CD4-positive, alpha-beta memory T cell (primary cell): ENCODE measurements at regions not wholly inside any gene's neighbourhood (a gene's known extent, or its start where the extent isn't known, plus 50 kb on each side); places are given as distances from the start of the nearest gene placed in this dataset.

ENCODE experiments used
- CTCF ChIA-PET: fragments of 350-600 bp; sonication (Branson Sonifier 250); formaldehyde crosslinking; loops from one replicate; lab custom pipeline; 2021; ENCODE audit warnings: inconsistent platforms; ENCODE audit not compliant: partially characterized antibody; lab: Charles Lee
- POLR2A ChIA-PET: fragments of 350-600 bp; sonication (Branson Sonifier 250); formaldehyde crosslinking; loops from one replicate; lab custom pipeline; 2021; ENCODE audit not compliant: partially characterized antibody; lab: Charles Lee
- DNase-seq, 5 donors: peaks; one replicate each; pipeline versions ENCODE4 v3.0.0 to v3.0.0-alpha.2; 2020 to 2022; ENCODE audit warnings: mixed read lengths in 1 of 5
- H3K27ac ChIP-seq: one replicate; pipeline ENCODE4 v1.7.0; 2013; ENCODE audit warnings: low read depth, low read length
- H3K27me3 ChIP-seq: 2 replicates; pipeline ENCODE4 v1.7.0; 2013; ENCODE audit warnings: mild to moderate bottlenecking, low read length, moderate library complexity; ENCODE audit not compliant: insufficient read depth
- H3K36me3 ChIP-seq: 2 replicates; pipeline ENCODE4 v1.7.0; 2013; ENCODE audit warnings: mild to moderate bottlenecking, low read length, moderate library complexity; ENCODE audit not compliant: insufficient read depth
- H3K4me1 ChIP-seq: 2 replicates; pipeline ENCODE4 v1.7.0; 2013; ENCODE audit warnings: mild to moderate bottlenecking, low read length, moderate library complexity; ENCODE audit not compliant: insufficient read depth
- H3K4me3 ChIP-seq, 2 donors: one replicate each; pipeline ENCODE4 v1.7.0; 2013; ENCODE audit warnings: low read length in 2 of 2, mild to moderate bottlenecking in 1 of 2
- H3K9me3 ChIP-seq, 2 donors: one replicate each; pipeline ENCODE4 v1.7.0; 2013; ENCODE audit warnings: low read length in 2 of 2, control low read depth in 1 of 2; ENCODE audit not compliant: control insufficient read depth in 1 of 2
- H3K27ac Mint-ChIP-seq, 7 donors: one replicate each; pipeline ENCODE4 v1.8.0; 2020 to 2021; ENCODE audit warnings: mixed read lengths in 7 of 7, mild to moderate bottlenecking in 6 of 7, inconsistent platforms in 3 of 7, moderate library complexity in 3 of 7
- H3K27me3 Mint-ChIP-seq, 2 donors: one replicate each; pipeline ENCODE4 v1.8.0; 2020 to 2021; ENCODE audit warnings: mixed read lengths in 2 of 2
- H3K36me3 Mint-ChIP-seq, 2 donors: one replicate each; pipeline ENCODE4 v1.8.0; 2020 to 2021; ENCODE audit warnings: mixed read lengths in 2 of 2, inconsistent platforms in 1 of 2, mild to moderate bottlenecking in 1 of 2
- H3K4me1 Mint-ChIP-seq, 4 donors: one replicate each; pipeline ENCODE4 v1.8.0; 2020 to 2021; ENCODE audit warnings: mixed read lengths in 4 of 4, mild to moderate bottlenecking in 1 of 4
- H3K4me3 Mint-ChIP-seq, 8 donors: one replicate each; pipeline ENCODE4 v1.8.0; 2020 to 2021; ENCODE audit warnings: mixed read lengths in 8 of 8, mild to moderate bottlenecking in 7 of 8, moderate library complexity in 6 of 8, inconsistent platforms in 3 of 8
- H3K9me3 Mint-ChIP-seq, 8 donors: one replicate each; pipeline ENCODE4 v1.8.0; 2020 to 2021; ENCODE audit warnings: mixed read lengths in 8 of 8, mild to moderate bottlenecking in 5 of 8, inconsistent platforms in 3 of 8, moderate library complexity in 1 of 8
- intact Hi-C: fragments of 100-400 bp; cut with micrococcal nuclease; formaldehyde crosslinking; loops from one replicate; pipeline ENCODE4 v1.15.1; 2023

GRCh38 chr15:93239591-93239990, 150.6 kb upstream of the RGMA start:
- H3K4me1 ChIP-seq = peaks cover 7% of the 10 kb centered on the region
- Mint-ChIP-seq H3K4me1 (peaks cover 5 to 16% (median 9%) of the 10 kb centered on the region in 4 donors), H3K27me3 (peaks cover 7 to 25% of the 10 kb centered on the region in 2 donors), H3K36me3 (peaks cover 0 to 1% of the 10 kb centered on the region in 2 donors), H3K27ac (no peak overlapping the region), H3K4me3 (no peak overlapping the region), H3K9me3 (peaks cover 0 to 5% (median under 1%) of the 10 kb centered on the region in 8 donors)
- intact Hi-C loops = no loop called here
- no peak overlapping the region for H3K27ac ChIP-seq
- ChIA-PET CTCF (no interaction called here), POLR2A (no interaction called here)
- no peak overlapping the region for H3K4me3 ChIP-seq
- no peaks in the 10 kb centered on the region for H3K36me3 ChIP-seq
- no peaks in the 10 kb centered on the region for H3K27me3 ChIP-seq
- no peak for DNase-seq
- no peaks in the 10 kb centered on the region for H3K9me3 ChIP-seq

DNA sequence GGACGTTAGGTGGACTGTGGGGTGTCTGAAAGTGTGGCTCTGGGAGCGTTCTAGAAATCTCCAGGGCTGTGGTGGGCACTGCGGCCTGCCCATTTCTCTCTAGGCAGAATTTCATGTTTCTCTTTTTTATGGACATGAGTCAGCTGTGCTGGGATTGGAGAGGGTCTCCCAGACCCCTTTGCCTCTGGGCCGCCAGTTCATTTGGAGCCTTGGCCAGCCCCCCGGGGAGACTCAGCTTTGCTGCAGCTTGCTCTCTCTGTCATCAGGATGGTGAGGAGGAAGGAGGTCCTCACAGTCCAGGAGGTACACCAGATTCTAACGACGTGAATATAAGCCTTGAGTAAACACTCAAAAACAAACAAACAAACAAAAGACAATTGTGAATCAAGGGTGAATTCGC, 149.6 kb upstream of the RGMA start:
- peaks cover 0 to 5% (median under 1%) of the 10 kb centered on the region in 8 donors for H3K9me3 Mint-ChIP-seq
- no peak overlapping the region for H3K4me3 Mint-ChIP-seq
- no peak overlapping the region for H3K27ac Mint-ChIP-seq
- no peak overlapping the region for H3K27ac ChIP-seq
- no peak for DNase-seq
- H3K4me1 Mint-ChIP-seq = peaks cover 5 to 16% (median 9%) of the 10 kb centered on the region in 4 donors
- ChIA-PET CTCF (no interaction called here), POLR2A (no interaction called here)
- no peaks in the 10 kb centered on the region for H3K27me3 ChIP-seq
- no peaks in the 10 kb centered on the region for H3K36me3 ChIP-seq
- peaks cover 0 to 1% of the 10 kb centered on the region in 2 donors for H3K36me3 Mint-ChIP-seq
- H3K27me3 Mint-ChIP-seq = peaks cover 7 to 27% of the 10 kb centered on the region in 2 donors
- no peaks in the 10 kb centered on the region for H3K9me3 ChIP-seq
- no peak overlapping the region for H3K4me3 ChIP-seq
- intact Hi-C loops = no loop called here
- peaks cover 7% of the 10 kb centered on the region for H3K4me1 ChIP-seq

DNA sequence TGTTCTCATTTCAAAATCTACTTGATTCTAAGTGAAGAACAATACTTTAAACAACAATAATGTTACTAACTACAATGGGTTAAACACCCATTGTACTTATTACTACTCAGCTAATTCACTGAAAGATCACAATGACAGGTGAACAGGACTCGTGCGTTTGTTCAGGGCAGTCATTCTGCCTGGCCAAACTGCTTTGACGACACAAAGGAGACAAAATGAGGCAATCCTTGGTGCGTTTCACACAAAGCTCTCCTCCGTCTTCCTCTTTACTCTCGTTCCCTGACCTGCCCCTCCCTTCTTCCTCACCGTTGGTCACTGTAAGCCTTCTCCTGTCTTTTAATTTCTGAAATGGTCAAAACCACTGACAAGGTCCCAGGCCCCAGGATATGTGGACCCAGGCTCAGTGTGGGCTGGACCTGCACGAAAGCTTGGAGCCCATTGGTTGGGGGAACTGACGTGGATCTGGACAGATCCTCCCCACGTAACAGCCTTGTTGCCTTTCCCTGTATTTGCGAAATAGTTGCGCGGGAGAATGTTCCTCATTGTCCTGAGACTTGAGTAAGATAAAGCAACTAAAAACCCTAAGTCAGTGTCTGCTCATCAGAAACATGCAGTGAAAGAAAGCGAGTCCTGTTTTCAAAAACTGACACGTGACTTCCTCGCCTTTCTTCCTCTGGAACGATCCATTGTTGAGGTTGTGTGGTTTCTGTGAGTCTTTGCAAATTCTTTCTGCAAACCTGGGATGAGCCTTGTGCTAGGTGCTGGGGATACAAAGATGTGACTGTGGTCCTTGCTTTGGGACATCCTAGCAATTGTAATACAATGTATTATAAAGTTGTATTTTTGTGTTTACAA, 147.1 kb upstream of the RGMA start:
- Mint-ChIP-seq H3K27me3 (peaks cover 9 to 39% of the 10 kb centered on the region in 2 donors), H3K4me1 (peaks cover 5 to 21% (median 9%) of the 10 kb centered on the region in 4 donors), H3K9me3 (peaks cover 0 to 5% (median under 1%) of the 10 kb centered on the region in 8 donors), H3K27ac (peak overlapping the region in 1 of 7 donors; percentile 38), H3K36me3 (peaks cover 0 to 1% of the 10 kb centered on the region in 2 donors), H3K4me3 (peak overlapping the region; percentile 38 to 80 (median 70))
- CTCF ChIA-PET = no interaction called here
- DNase-seq = no peak
- no peak overlapping the region for H3K27ac ChIP-seq
- no peaks in the 10 kb centered on the region for H3K36me3 ChIP-seq
- H3K4me3 ChIP-seq = peak overlapping the region in 1 of 2 donors; percentile 27
- intact Hi-C loops = no loop called here
- H3K9me3 ChIP-seq = no peaks in the 10 kb centered on the region
- POLR2A ChIA-PET = no interaction called here
- no peaks in the 10 kb centered on the region for H3K27me3 ChIP-seq
- peaks cover 16% of the 10 kb centered on the region for H3K4me1 ChIP-seq

DNA sequence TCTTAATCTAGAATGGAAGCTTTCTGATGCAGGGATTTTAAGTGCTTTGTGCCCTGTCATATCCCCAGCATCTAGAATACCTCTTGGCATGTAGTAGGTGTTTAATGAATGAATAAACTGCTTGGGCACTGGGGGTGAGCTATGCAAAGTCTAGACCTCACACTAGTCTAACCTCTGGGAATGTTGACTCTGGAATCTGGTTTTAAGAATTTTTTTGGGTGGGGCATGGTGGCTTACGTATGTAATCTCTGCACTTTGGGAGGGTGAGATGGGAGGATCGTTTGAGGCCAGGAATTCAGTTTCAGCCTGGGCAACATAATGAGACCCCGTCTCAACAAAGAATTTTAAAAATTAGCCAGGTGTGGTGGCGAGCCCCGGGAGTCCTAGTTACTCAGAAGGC, 146.3 kb upstream of the RGMA start:
- CTCF ChIA-PET = no interaction called here
- H3K9me3 ChIP-seq = no peaks in the 10 kb centered on the region
- POLR2A ChIA-PET = no interaction called here
- no peaks in the 10 kb centered on the region for H3K27me3 ChIP-seq
- no peaks in the 10 kb centered on the region for H3K36me3 ChIP-seq
- Mint-ChIP-seq H3K27ac (no peak overlapping the region), H3K4me1 (peaks cover 5 to 21% (median 9%) of the 10 kb centered on the region in 4 donors), H3K9me3 (peaks cover 0 to 5% (median 2%) of the 10 kb centered on the region in 8 donors), H3K36me3 (peaks cover 0 to 1% of the 10 kb centered on the region in 2 donors), H3K4me3 (peak overlapping the region in 1 of 8 donors; percentile 40), H3K27me3 (peaks cover 7 to 42% of the 10 kb centered on the region in 2 donors)
- no peak overlapping the region for H3K4me3 ChIP-seq
- no peak overlapping the region for H3K27ac ChIP-seq
- H3K4me1 ChIP-seq = peaks cover 16% of the 10 kb centered on the region
- DNase-seq = no peak
- intact Hi-C loops = no loop called here

DNA sequence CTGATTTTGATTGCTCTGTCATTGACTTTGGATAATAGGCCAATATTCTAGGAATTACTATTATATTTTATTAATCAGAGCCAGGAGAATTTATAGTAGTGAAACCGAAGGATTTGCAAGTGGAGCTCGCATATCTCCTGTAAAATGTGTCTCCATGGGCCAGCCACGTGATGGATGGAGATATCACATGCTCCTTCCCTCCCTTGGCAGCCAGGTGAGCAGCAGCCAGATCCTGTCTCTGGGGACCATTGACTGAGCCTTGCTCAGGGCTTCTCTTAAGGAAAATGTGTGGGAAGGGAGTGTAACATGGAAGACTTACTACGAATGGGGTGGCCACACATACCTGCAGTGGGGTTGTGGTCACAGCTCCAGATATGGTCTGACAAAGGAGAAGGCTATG, 144.7 kb upstream of the RGMA start:
- CTCF ChIA-PET = no interaction called here
- H3K27ac ChIP-seq = no peak overlapping the region
- H3K9me3 ChIP-seq = no peaks in the 10 kb centered on the region
- H3K4me1 ChIP-seq = peaks cover 16% of the 10 kb centered on the region
- POLR2A ChIA-PET = no interaction called here
- peaks cover 5 to 21% (median 9%) of the 10 kb centered on the region in 4 donors for H3K4me1 Mint-ChIP-seq
- H3K27me3 ChIP-seq = no peaks in the 10 kb centered on the region
- H3K36me3 Mint-ChIP-seq = peaks cover 0 to 1% of the 10 kb centered on the region in 2 donors
- H3K36me3 ChIP-seq = no peaks in the 10 kb centered on the region
- H3K27ac Mint-ChIP-seq = no peak overlapping the region
- intact Hi-C loops = no loop called here
- H3K27me3 Mint-ChIP-seq = peaks cover 9 to 44% of the 10 kb centered on the region in 2 donors
- no peak for DNase-seq
- H3K9me3 Mint-ChIP-seq = peaks cover 0 to 5% (median 2%) of the 10 kb centered on the region in 8 donors
- no peak overlapping the region for H3K4me3 Mint-ChIP-seq
- H3K4me3 ChIP-seq = no peak overlapping the region

DNA sequence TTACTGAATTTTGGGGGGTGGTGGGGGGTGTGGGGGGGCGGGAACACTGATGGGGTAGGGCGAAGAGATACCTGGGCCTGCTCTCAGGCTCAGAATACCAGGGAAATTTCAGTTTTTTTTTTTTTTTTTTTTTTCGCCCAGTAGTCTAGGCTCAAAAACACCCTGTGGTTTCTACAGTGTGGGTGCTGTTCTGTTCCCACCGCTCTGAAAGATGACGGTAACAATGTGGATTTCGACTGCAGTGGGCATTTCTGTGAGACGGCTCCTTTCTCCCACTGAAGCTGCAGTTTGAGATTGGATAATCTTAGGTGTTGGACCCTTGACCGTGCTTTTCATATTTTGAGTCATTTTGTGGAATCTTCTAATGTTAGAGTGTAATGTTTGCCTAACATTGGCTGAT, 143.8 kb upstream of the RGMA start:
- no peaks in the 10 kb centered on the region for H3K27me3 ChIP-seq
- no peaks in the 10 kb centered on the region for H3K36me3 Mint-ChIP-seq
- H3K27me3 Mint-ChIP-seq = peaks cover 8 to 41% of the 10 kb centered on the region in 2 donors
- intact Hi-C loops = no loop called here
- peaks cover 16% of the 10 kb centered on the region for H3K4me1 ChIP-seq
- H3K4me3 Mint-ChIP-seq = no peak overlapping the region
- peaks cover 5 to 21% (median 9%) of the 10 kb centered on the region in 4 donors for H3K4me1 Mint-ChIP-seq
- no peak for DNase-seq
- no peaks in the 10 kb centered on the region for H3K9me3 ChIP-seq
- H3K9me3 Mint-ChIP-seq = peaks cover 0 to 2% (median 0%) of the 10 kb centered on the region in 8 donors
- POLR2A ChIA-PET = no interaction called here
- H3K4me3 ChIP-seq = no peak overlapping the region
- CTCF ChIA-PET = no interaction called here
- no peaks in the 10 kb centered on the region for H3K36me3 ChIP-seq
- H3K27ac Mint-ChIP-seq = no peak overlapping the region
- no peak overlapping the region for H3K27ac ChIP-seq

DNA sequence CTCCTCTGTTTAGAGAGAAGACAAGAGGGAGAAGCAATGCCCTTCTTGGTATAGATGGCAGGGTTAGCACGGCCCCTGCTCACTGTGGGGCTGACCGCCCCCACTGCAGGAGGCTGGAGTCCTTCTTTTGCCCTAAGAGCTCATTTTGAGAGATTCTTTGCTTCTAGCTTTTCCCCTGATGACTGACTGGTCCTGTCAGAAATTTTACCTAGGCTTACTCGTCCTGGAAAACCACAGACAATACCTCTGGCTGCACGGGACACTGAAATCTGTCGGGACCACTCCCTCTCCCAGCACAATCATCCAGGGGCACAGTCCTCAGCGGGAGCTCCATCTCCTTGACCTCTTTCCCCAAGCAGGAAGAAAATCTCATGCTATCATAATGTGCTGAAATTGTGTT, 143.0 kb upstream of the RGMA start:
- no peaks in the 10 kb centered on the region for H3K36me3 Mint-ChIP-seq
- Histone ChIP-seq H3K27me3 (no peaks in the 10 kb centered on the region), H3K4me1 (peaks cover 16% of the 10 kb centered on the region), H3K36me3 (no peaks in the 10 kb centered on the region), H3K27ac (no peak overlapping the region), H3K4me3 (no peak overlapping the region), H3K9me3 (no peaks in the 10 kb centered on the region)
- intact Hi-C loops = no loop called here
- H3K27ac Mint-ChIP-seq = no peak overlapping the region
- DNase-seq = no peak
- H3K4me1 Mint-ChIP-seq = peaks cover 5 to 21% (median 9%) of the 10 kb centered on the region in 4 donors
- ChIA-PET POLR2A (no interaction called here), CTCF (interaction anchor here (1.3 kb wide), 1 partner anchor 10 kb away, joined by 3 read pairs; no protein-coding TSS in a partner anchor)
- no peak overlapping the region for H3K4me3 Mint-ChIP-seq
- peaks cover 0 to 2% (median 0%) of the 10 kb centered on the region in 8 donors for H3K9me3 Mint-ChIP-seq
- peaks cover 8 to 39% of the 10 kb centered on the region in 2 donors for H3K27me3 Mint-ChIP-seq
